ENCODE measurements at regions not wholly inside any gene's neighbourhood (a gene's known extent, or its start where the extent isn't known, plus 50 kb on each side); places are given as distances from the start of the nearest gene placed in this dataset.

GRCh38 chr11:69966583-69966835 lies 111.6 kb upstream of the ANO1 start:
- TF ChIP-seq CTCF (IDR thresholded peaks at IDR 0.05) = no peak
- Histone ChIP-seq H3K27me3 (peaks cover 24% of the 10 kb centered on the region), H3K4me1 (ENCODE audit: control insufficient read depth in 1 of 2, insufficient read depth in 1 of 2, low read depth in 1 of 2, low read length in 1 of 2) (no peaks in the 10 kb centered on the region), H3K4me3 (ENCODE audit: low read depth in 1 of 2, low read length in 1 of 2) (no peak overlapping the region), H3K36me3 (no peaks in the 10 kb centered on the region), H3K27ac (no peak overlapping the region), H3K9me3 (no peaks in the 10 kb centered on the region)

GRCh38 chr11:69966910-69967483 lies 111.1 kb upstream of the ANO1 start:
- no peaks in the 10 kb centered on the region for H3K9me3 ChIP-seq
- no peaks in the 10 kb centered on the region for H3K4me1 ChIP-seq (ENCODE audit: control insufficient read depth in 1 of 2, insufficient read depth in 1 of 2, low read depth in 1 of 2, low read length in 1 of 2)
- H3K4me3 ChIP-seq (ENCODE audit: low read depth in 1 of 2, low read length in 1 of 2) = no peak overlapping the region
- TF ChIP-seq CTCF (IDR thresholded peaks at IDR 0.05) = no peak
- no peaks in the 10 kb centered on the region for H3K36me3 ChIP-seq
- peaks cover 24% of the 10 kb centered on the region for H3K27me3 ChIP-seq
- no peak overlapping the region for H3K27ac ChIP-seq

DNA sequence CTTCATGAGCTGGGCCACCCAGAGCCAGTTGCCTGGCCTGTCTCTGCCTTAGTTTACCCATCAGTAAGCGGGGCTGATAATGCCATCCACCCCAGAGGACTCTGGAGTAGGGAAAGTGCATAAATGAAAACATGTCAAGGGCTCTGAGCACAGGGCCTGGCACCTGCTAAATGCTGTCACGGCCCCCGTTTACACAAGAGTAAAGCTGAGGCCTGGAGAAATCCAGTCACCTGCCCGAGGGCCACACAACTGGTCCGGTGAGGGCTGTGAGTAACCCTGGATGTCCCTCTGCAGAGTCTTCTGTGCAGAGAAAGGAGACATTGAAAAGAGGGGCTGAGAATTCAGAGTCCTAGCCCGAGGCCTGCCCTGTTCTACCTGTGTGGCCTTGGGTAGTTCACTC lies 110.6 kb upstream of the ANO1 start:
- Histone ChIP-seq H3K9me3 (no peaks in the 10 kb centered on the region), H3K4me1 (ENCODE audit: control insufficient read depth in 1 of 2, insufficient read depth in 1 of 2, low read depth in 1 of 2, low read length in 1 of 2) (no peaks in the 10 kb centered on the region), H3K27ac (no peak overlapping the region), H3K36me3 (no peaks in the 10 kb centered on the region), H3K4me3 (ENCODE audit: low read depth in 1 of 2, low read length in 1 of 2) (no peak overlapping the region), H3K27me3 (peaks cover 24% of the 10 kb centered on the region)
- TF ChIP-seq CTCF (IDR thresholded peaks at IDR 0.05) = no peak

DNA sequence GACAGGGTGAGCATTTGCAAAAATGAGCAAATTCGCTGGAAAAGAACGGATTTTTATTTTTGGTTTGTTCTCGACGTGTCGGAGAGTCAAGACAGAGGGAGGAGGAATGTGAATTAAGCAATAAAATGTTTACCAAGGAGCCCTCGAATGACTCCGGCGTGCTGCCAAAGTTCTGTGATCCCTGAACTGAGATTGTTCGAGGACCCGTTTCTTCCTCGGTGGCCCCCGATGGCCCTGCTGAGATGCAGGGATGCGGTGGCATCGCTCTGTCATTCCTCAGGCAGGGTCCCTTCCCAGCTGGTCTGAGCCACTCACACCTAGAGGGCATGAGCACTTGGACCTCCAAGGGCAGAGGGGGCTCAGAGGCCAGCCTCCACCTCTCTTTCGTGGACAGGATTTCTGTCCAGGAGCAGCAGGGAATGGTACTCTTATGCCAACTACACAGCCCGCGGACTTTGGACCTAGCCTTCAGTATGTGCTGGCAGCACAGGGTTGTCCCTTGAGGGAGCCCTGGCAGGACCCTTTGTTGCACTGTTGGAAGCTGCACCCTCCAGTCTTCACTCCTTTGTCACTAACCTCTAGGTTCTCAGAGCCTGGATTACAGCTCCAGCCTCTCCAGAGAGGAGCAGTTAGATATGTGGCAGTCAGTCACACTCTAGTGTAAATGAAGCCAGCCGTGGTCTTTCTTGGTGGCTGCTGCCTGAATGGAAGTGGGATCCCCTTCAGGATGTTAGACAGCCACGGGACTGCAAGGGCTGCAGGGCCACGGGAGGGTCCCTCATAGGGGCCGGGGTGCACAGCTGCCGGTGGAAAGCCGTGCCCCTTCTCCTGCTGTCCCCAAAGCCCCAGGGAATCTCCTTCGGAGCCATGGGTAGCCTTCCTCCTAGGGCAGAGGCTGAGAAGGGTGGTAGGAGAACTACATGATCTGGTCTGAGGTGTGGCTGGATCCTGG lies 109.4 kb upstream of the ANO1 start:
- no peak for TF ChIP-seq CTCF (IDR thresholded peaks at IDR 0.05)
- H3K36me3 ChIP-seq = no peaks in the 10 kb centered on the region
- peaks cover 24% of the 10 kb centered on the region for H3K27me3 ChIP-seq
- no peaks in the 10 kb centered on the region for H3K9me3 ChIP-seq
- H3K4me1 ChIP-seq (ENCODE audit: control insufficient read depth in 1 of 2, insufficient read depth in 1 of 2, low read depth in 1 of 2, low read length in 1 of 2) = no peaks in the 10 kb centered on the region
- no peak overlapping the region for H3K4me3 ChIP-seq (ENCODE audit: low read depth in 1 of 2, low read length in 1 of 2)
- no peak overlapping the region for H3K27ac ChIP-seq

- Histone ChIP-seq H3K27me3 (peaks cover 24% of the 10 kb centered on the region), H3K27ac (no peak overlapping the region), H3K4me3 (ENCODE audit: low read depth in 1 of 2, low read length in 1 of 2) (no peak overlapping the region), H3K4me1 (ENCODE audit: control insufficient read depth in 1 of 2, insufficient read depth in 1 of 2, low read depth in 1 of 2, low read length in 1 of 2) (no peaks in the 10 kb centered on the region), H3K36me3 (no peaks in the 10 kb centered on the region), H3K9me3 (no peaks in the 10 kb centered on the region)
- TF ChIP-seq CTCF (IDR thresholded peaks at IDR 0.05) = no peak
Observed at GRCh38 chr11:69969890-69970784, 108.0 kb upstream of the ANO1 start.
